ENCODE measurements at regions not wholly inside any gene's neighbourhood (a gene's known extent, or its start where the extent isn't known, plus 50 kb on each side); places are given as distances from the start of the nearest gene placed in this dataset.

DNA sequence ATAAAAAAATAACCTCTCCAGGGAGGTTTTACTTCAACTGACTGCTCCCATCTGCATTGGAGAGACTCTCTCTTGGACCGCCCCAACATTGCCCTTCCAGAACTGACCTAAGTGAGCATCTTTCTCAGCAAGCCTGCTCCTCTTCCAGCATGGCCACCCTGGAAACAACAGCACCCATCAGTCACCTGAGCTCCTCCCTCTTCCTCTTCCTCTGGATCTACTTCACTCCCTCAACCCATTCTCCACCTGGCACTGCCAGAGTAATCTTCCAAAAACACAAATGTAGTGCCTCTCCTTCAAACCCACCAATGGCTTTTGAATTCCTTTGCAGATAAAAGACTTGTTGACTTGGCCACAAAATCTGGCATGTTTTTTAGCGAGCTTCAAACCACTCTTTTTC, 128.8 kb upstream of the NR2F2 start:
- no peak overlapping the region for H2AFZ ChIP-seq (ENCODE audit: low read length)
- H3K4me2 ChIP-seq (ENCODE audit: insufficient read depth in 1 of 2, low read depth in 2 of 2, low read length in 2 of 2), result no peak overlapping the region
- no peak overlapping the region for H2AK5ac ChIP-seq (ENCODE audit: low read depth, low read length)
- no peaks in the 10 kb centered on the region for H3K9me3 ChIP-seq (ENCODE audit: insufficient read depth in 2 of 2, low read depth in 1 of 2, low read length in 1 of 2)
- H3K4me3 ChIP-seq (ENCODE audit: extremely low read depth in 1 of 4, insufficient read depth in 2 of 4, low read depth in 3 of 4, low read length in 4 of 4), result no peak overlapping the region
- POLR2A ChIA-PET (ENCODE audit: partially characterized antibody), result no interaction called here
- no peak for TF ChIP-seq EZH2 (IDR thresholded peaks at IDR 0.05; ENCODE audit: low read depth, low read length, severe bottlenecking)
- TF ChIP-seq CREB1 (IDR thresholded peaks at IDR 0.05), result no peak
- no peak for TF ChIP-seq POLR2AphosphoS5 (IDR thresholded peaks at IDR 0.05; ENCODE audit: low read depth, low read length)
- TF ChIP-seq, protein P1, sequence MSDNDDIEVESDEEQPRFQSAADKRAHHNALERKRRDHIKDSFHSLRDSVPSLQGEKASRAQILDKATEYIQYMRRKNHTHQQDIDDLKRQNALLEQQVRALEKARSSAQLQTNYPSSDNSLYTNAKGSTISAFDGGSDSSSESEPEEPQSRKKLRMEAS (IDR thresholded peaks at IDR 0.05), result no peak
- no peak for TF ChIP-seq POLR2A (IDR thresholded peaks at IDR 0.05; ENCODE audit: control extremely low read depth in 1 of 2, low read depth in 2 of 2, low read length in 2 of 2)
- no peak for TF ChIP-seq CBX5 (IDR thresholded peaks at IDR 0.05; ENCODE audit: low read depth, low read length)
- no peak overlapping the region for H3K56ac ChIP-seq (replicated peaks; ENCODE audit: insufficient read length, low read depth, low read length)
- H2BK5ac ChIP-seq (ENCODE audit: low read depth, low read length), result no peak overlapping the region
- no peaks in the 10 kb centered on the region for H3K36me3 ChIP-seq (ENCODE audit: control insufficient read depth in 2 of 4, insufficient read depth in 4 of 4, low read length in 3 of 4)
- H4K8ac ChIP-seq (ENCODE audit: extremely low read depth, insufficient read depth, low read length), result no peak overlapping the region
- no peaks in the 10 kb centered on the region for H3K79me1 ChIP-seq (ENCODE audit: low read depth, low read length)
- no peaks in the 10 kb centered on the region for H3K27me3 ChIP-seq (replicated peaks in 1 of 4; ENCODE audit: control insufficient read depth in 3 of 4, extremely low read depth in 1 of 4, insufficient read depth in 3 of 4, low read length in 3 of 4)
- no peak overlapping the region for H3K23ac ChIP-seq (ENCODE audit: insufficient read length)
- WGBS, 2 experiments (ENCODE audit: extremely low coverage in 1 of 2, insufficient coverage in 1 of 2, insufficient read length in 1 of 2, insufficient replicate concordance in 2 of 2, low coverage in 1 of 2, low lambda C conversion rate in 2 of 2, missing lambda C conversion rate in 1 of 2), result 93% methylated on average over 2 of the region's 2 CpGs; no CpG with 5 or more reads in 1 of the 2 experiments
- H3K4me1 ChIP-seq (replicated peaks in 1 of 4; ENCODE audit: control insufficient read depth in 3 of 4, insufficient read depth in 4 of 4, low read length in 3 of 4), result no peaks in the 10 kb centered on the region
- H3K9ac ChIP-seq (replicated peaks in 1 of 4; ENCODE audit: extremely low read depth in 1 of 4, low read depth in 3 of 4, low read length in 3 of 4), result no peak overlapping the region
- no peak for DNase-seq (ENCODE audit: low read depth in 1 of 2, low spot score in 2 of 2)
- H3K27ac ChIP-seq (ENCODE audit: low read depth, low read length), result no peak overlapping the region
- H2BK120ac ChIP-seq (replicated peaks; ENCODE audit: low read depth, low read length), result no peak overlapping the region
- no peak overlapping the region for H2BK12ac ChIP-seq (ENCODE audit: low read depth, low read length)
- no peaks in the 10 kb centered on the region; the same call in 1 of the 2 replicates for H3K23me2 ChIP-seq (ENCODE audit: low read depth, low read length)
- no peak overlapping the region for H2BK15ac ChIP-seq (ENCODE audit: low read length)
- H3K4ac ChIP-seq (replicated peaks; ENCODE audit: insufficient read length, low read depth, low read length), result no peak overlapping the region
- no peak overlapping the region for H2BK20ac ChIP-seq (ENCODE audit: low read length)
- CTCF ChIA-PET (ENCODE audit: partially characterized antibody), result interaction anchor here (1.1 kb wide), 1 partner anchor 129 kb away, joined by 3 read pairs; no protein-coding TSS in a partner anchor
- no peak overlapping the region for H4K5ac ChIP-seq (ENCODE audit: insufficient read length, low read depth, low read length)
- no peak overlapping the region for H3K18ac ChIP-seq (ENCODE audit: extremely low read depth, low read length)
- no peaks in the 10 kb centered on the region for H3K79me2 ChIP-seq (ENCODE audit: control insufficient read depth in 1 of 2, insufficient read depth in 2 of 2, low read length in 2 of 2)
- no peak overlapping the region for H4K91ac ChIP-seq (replicated peaks; ENCODE audit: insufficient read length, low read length)
- H4K20me1 ChIP-seq (replicated peaks in 1 of 2; ENCODE audit: control insufficient read depth in 1 of 2, insufficient read depth in 2 of 2, low read length in 2 of 2), result no peaks in the 10 kb centered on the region
- FAIRE-seq, result no peak
- H3K14ac ChIP-seq (ENCODE audit: insufficient read length), result no peak overlapping the region

Data from H1 (cell line).